ENCODE measurements at regions not wholly inside any gene's neighbourhood (a gene's known extent, or its start where the extent isn't known, plus 50 kb on each side); places are given as distances from the start of the nearest gene placed in this dataset.

- TF ChIP-seq CTCF (IDR thresholded peaks at IDR 0.05; ENCODE audit: control extremely low read depth in 1 of 3, insufficient read depth in 1 of 3, low read depth in 1 of 3, low read length in 3 of 3) (no peak), SIRT6 (IDR thresholded peaks at IDR 0.05; ENCODE audit: low read length) (no peak), PHF8 (conservative IDR thresholded peaks at IDR 0.05; ENCODE audit: low read depth, low read length) (no peak), EZH2 (IDR thresholded peaks at IDR 0.05; ENCODE audit: low read depth, low read length, severe bottlenecking) (no peak), MAX (IDR thresholded peaks at IDR 0.05) (no peak), JUND (IDR thresholded peaks at IDR 0.05; ENCODE audit: low read length) (no peak), KDM1A (IDR thresholded peaks at IDR 0.05; ENCODE audit: borderline replicate concordance, low read length) (no peak), KDM5A (IDR thresholded peaks at IDR 0.05; ENCODE audit: low read length) (no peak), ZNF274 (IDR thresholded peaks at IDR 0.05; ENCODE audit: borderline replicate concordance, extremely low read depth, low read length) (no peak), RXRA (IDR thresholded peaks at IDR 0.05; ENCODE audit: insufficient read depth, low read depth, low read length) (no peak), CHD1 (IDR thresholded peaks at IDR 0.05; ENCODE audit: low read depth, low read length) (no peak)
Measured at GRCh38 chr9:106487266-106487665, 375.7 kb upstream of the ZNF462 start.

All from H1 (cell line).